ENCODE measurements at regions not wholly inside any gene's neighbourhood (a gene's known extent, or its start where the extent isn't known, plus 50 kb on each side); places are given as distances from the start of the nearest gene placed in this dataset.

GRCh38 chr16:35386619-35387018, 1927.2 kb downstream of the TP53TG3F start (continued):
- no peak for TF ChIP-seq POLR2AphosphoS5 (IDR thresholded peaks at IDR 0.05; ENCODE audit: low read depth, low read length)
- TF ChIP-seq EZH2 (IDR thresholded peaks at IDR 0.05), result no peak
- no peak for TF ChIP-seq TCF7L2 (IDR thresholded peaks at IDR 0.05; ENCODE audit: borderline replicate concordance, extremely low read depth, insufficient read depth, insufficient read length)
- TF ChIP-seq ATF3 (IDR thresholded peaks at IDR 0.05), result no peak

GRCh38 chr16:35391328-35391727, 1931.9 kb downstream of the TP53TG3F start:
- no peak overlapping the region for H3K9ac ChIP-seq (ENCODE audit: low read length)
- H3K4me2 ChIP-seq (ENCODE audit: low read length), result no peak overlapping the region
- no peak overlapping the region for H3K4me3 ChIP-seq (replicated peaks in 1 of 2; ENCODE audit: low read depth in 1 of 2, low read length in 2 of 2)
- no peaks in the 10 kb centered on the region for H3K4me1 ChIP-seq (ENCODE audit: control insufficient read depth in 1 of 2, insufficient read depth in 2 of 2, low read length in 2 of 2)
- no peak overlapping the region for H3K27ac ChIP-seq (ENCODE audit: low read depth, low read length)
- H3K9me2 ChIP-seq (ENCODE audit: insufficient read depth), result no peaks in the 10 kb centered on the region
- intact Hi-C loops (cut with micrococcal nuclease), result loop anchor here (10.0 kb wide), 1 partner anchor 57 kb away; no protein-coding TSS in a partner anchor
- no peaks in the 10 kb centered on the region for H3K79me2 ChIP-seq (ENCODE audit: insufficient read depth, low read length)
- ATAC-seq, result no peak
- TF ChIP-seq EZH2 (IDR thresholded peaks at IDR 0.05) (no peak), POLR2A (IDR thresholded peaks at IDR 0.05; ENCODE audit: borderline replicate concordance, extremely low read depth, insufficient read depth, insufficient read length) (no peak), EGR1 (IDR thresholded peaks at IDR 0.05; ENCODE audit: low read depth) (no peak), CTCF (IDR thresholded peaks at IDR 0.05 in 2 of 3, conservative IDR thresholded peaks at IDR 0.05 in 1 of 3; ENCODE audit: borderline replicate concordance in 1 of 3, insufficient read depth in 1 of 3, low read depth in 2 of 3, low read length in 2 of 3) (peak in 2 of 3 experiments; percentile 58 to 75; a peak in 4 of 6 replicates), SRF (IDR thresholded peaks at IDR 0.05; ENCODE audit: low read depth) (no peak), FOSL1 (IDR thresholded peaks at IDR 0.05; ENCODE audit: low read depth) (no peak), JUND (IDR thresholded peaks at IDR 0.05) (no peak), SP1 (IDR thresholded peaks at IDR 0.05; ENCODE audit: low read depth) (no peak)
- DNase-seq (ENCODE audit: low read depth, low spot score), result peak; percentile 6
- CTCF ChIA-PET, result no interaction called here
- H3K27me3 ChIP-seq (ENCODE audit: insufficient read depth, low read length), result no peaks in the 10 kb centered on the region
- BruUV-seq (replicated peaks), result no TSS peak
- POLR2A ChIA-PET, result no interaction called here
- no peak overlapping the region for H2AFZ ChIP-seq (ENCODE audit: low read depth, low read length, poor library complexity, severe bottlenecking)
- H3K36me3 ChIP-seq (ENCODE audit: control insufficient read depth in 1 of 2, insufficient read depth in 2 of 2, low read length in 2 of 2), result no peaks in the 10 kb centered on the region; a peak in 1 of 4 replicates
- RAD21 ChIA-PET (ENCODE audit: low non-redundant PET in 1 of 2, low total read pairs in 2 of 2, uncharacterized antibody in 2 of 2, unreplicated experiment in 2 of 2), result no interaction called here
- peaks cover 0 to 14% of the 10 kb centered on the region in 2 experiments; a peak in 2 of 4 replicates for H3K9me3 ChIP-seq (ENCODE audit: control insufficient read depth in 1 of 2, insufficient read depth in 1 of 2, low read depth in 1 of 2, low read length in 2 of 2)
- H4K20me1 ChIP-seq (ENCODE audit: insufficient read depth), result no peaks in the 10 kb centered on the region

Data from HCT116 (cell line).